ENCODE measurements at regions not wholly inside any gene's neighbourhood (a gene's known extent, or its start where the extent isn't known, plus 50 kb on each side); places are given as distances from the start of the nearest gene placed in this dataset.

DNA sequence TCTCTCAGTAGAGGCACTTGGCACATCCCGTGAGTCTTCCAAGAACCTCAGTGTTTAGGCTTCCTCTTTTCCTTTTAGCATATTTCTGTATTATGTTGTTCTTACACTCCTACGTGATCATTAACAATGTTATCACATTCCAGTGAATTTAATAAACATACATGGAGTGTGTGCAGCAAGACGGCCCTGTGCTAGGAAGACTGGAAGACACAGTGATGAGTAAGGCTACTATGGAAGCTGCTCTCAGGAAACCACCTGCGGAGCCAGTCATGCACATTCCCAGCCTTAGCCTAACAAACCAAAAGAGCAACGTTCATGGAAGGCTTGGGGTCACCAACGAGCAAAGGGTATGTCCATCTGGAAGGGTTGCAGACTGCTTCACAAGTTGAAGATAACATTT lies 103.4 kb downstream of the ETAA1 start:
- DNase-seq (ENCODE audit: low read depth), result no peak
- TF ChIP-seq, protein P1, sequence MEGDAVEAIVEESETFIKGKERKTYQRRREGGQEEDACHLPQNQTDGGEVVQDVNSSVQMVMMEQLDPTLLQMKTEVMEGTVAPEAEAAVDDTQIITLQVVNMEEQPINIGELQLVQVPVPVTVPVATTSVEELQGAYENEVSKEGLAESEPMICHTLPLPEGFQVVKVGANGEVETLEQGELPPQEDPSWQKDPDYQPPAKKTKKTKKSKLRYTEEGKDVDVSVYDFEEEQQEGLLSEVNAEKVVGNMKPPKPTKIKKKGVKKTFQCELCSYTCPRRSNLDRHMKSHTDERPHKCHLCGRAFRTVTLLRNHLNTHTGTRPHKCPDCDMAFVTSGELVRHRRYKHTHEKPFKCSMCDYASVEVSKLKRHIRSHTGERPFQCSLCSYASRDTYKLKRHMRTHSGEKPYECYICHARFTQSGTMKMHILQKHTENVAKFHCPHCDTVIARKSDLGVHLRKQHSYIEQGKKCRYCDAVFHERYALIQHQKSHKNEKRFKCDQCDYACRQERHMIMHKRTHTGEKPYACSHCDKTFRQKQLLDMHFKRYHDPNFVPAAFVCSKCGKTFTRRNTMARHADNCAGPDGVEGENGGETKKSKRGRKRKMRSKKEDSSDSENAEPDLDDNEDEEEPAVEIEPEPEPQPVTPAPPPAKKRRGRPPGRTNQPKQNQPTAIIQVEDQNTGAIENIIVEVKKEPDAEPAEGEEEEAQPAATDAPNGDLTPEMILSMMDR (IDR thresholded peaks at IDR 0.05; ENCODE audit: insufficient read depth, low read depth, low read length, missing control alignments), result no peak
- no peak overlapping the region for H3K4me3 ChIP-seq (ENCODE audit: low read depth, low read length)

DNA sequence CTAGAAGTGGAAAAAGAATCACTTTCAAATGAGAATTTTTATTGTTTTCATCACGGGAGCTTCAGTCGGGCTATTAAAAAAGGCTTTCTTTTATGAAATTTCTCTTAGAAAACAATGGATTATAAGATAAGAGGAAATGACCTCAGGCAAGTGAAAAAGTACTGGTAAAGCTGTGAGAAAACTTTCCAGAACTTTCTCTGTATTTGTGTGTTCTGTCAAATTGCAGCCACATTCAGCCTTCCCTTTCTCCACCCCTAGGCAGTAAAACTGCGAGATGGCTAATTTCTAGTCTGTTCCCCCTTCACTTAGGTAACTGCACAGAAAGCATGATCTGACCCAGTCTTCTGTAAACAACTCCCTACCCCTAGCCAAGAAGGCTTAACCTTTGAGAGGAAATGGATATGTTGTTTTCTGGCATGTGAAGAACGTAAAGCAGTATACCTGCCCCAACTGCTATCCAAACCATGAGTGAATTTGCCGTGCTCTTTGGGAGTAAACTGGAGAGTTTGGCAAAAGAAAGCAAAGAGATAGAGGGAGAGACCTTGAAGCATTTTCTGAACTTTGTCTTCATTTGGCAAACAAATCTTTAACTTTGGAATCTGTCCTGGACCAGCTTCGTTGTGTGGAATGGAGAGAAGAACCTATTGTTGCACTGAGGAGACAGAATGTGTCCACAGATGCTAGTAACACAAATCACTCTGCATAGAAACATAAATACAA lies 105.4 kb downstream of the ETAA1 start:
- TF ChIP-seq, protein P1 (IDR thresholded peaks at IDR 0.05; ENCODE audit: insufficient read depth, low read depth, low read length, missing control alignments), result no peak
- no peak overlapping the region for H3K4me3 ChIP-seq (ENCODE audit: low read depth, low read length)
- no peak for DNase-seq (ENCODE audit: low read depth)

DNA sequence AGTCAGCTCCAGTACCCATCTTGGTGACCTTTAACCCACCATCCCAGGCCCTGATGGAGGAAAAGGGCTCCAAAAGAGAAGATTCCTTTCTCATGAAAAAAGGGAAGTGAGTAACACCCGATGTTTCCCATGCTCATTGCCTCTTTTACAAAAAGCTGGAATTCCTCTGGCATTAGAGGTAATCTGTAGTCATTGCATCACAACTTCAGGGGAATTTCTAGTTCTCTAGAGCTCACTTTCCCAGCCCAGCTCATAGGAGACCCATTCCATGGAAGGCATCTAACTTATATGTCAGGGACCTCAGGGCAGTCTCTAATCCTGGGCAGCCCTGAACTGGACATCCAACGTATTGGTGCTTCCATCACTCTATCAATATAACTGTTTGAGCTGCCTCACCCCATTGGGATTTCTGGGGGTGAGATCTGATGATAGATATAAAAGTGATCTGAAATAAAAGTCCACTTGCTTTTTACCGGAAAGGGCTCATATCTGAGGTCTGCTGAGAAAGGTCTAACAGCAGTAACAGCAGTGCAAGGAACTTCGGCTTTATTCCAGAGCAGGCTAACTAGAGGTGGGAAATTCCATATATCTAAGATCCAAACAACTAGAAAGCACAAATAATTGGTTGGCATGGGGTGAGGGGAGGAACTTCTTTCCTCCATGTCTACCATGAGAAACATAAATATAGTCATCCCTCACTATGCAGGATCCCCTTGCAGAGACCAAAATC lies 106.1 kb downstream of the ETAA1 start:
- TF ChIP-seq, protein P1 (IDR thresholded peaks at IDR 0.05; ENCODE audit: insufficient read depth, low read depth, low read length, missing control alignments), result no peak
- DNase-seq (ENCODE audit: low read depth), result no peak
- H3K4me3 ChIP-seq (ENCODE audit: low read depth, low read length), result no peak overlapping the region

DNA sequence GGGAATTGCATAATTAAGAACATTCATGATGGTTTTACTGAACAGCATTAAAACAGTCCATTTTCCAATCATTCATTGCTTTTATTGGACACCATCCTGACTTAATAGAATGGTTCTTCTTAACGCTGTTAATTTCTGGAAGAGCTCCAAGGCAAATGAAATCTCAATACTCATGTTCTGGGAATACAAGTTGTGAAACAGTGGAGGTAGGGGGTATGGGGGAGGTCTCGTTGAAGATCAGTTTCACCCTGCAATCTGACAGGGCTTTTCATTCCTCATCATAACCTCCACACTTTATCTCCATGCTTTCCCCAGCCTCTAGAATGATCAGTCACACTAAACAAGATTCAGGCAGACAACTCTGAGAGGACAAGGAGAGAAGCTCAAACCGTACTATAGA lies 113.6 kb downstream of the ETAA1 start:
- H3K4me3 ChIP-seq (ENCODE audit: low read depth, low read length), result no peak overlapping the region
- TF ChIP-seq, protein P1 (IDR thresholded peaks at IDR 0.05; ENCODE audit: insufficient read depth, low read depth, low read length, missing control alignments), result no peak
- DNase-seq (ENCODE audit: low read depth), result no peak

DNA sequence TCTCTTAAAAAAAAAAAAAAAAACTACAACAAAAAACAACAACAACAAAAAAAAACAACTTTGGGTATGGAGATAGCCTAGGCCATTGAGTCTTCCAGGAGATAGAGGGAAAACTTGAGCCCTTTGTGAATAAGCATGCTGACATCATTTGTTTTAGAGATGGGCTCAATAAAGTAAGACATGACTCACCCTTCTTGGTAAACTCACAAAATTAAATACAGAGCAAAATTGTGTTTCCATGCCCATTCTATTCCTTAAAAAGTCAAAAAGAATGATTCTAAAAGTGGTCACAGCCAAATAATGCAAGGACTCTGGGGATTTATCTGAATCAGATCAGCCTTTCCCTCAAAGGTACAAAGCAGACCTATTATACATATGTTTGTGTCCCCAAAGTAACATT lies 117.4 kb downstream of the ETAA1 start:
- no peak overlapping the region for H3K4me3 ChIP-seq (ENCODE audit: low read depth, low read length)
- TF ChIP-seq, protein P1 (IDR thresholded peaks at IDR 0.05; ENCODE audit: insufficient read depth, low read depth, low read length, missing control alignments), result no peak
- DNase-seq (ENCODE audit: low read depth), result no peak

DNA sequence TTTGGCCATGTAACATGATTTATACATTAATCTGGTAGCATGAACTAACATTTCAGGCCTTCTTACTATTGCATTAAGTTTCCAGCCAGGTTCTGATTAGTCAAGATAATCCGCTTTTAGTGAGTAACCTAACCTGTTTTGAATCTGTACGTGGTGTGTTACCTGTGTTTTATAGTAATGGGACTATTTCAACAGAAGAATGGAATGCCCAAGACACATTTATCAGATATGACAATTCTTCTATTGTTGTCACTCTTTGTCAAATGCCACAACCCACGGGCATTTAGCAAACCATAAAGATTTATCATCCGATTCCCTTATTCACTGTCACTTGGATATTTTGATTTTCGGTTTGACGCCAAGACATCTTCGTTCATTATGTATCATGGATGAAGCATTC lies 117.9 kb downstream of the ETAA1 start:
- no peak for DNase-seq (ENCODE audit: low read depth)
- H3K4me3 ChIP-seq (ENCODE audit: low read depth, low read length), result no peak overlapping the region
- TF ChIP-seq, protein P1 (IDR thresholded peaks at IDR 0.05; ENCODE audit: insufficient read depth, low read depth, low read length, missing control alignments), result no peak

Measured in GM12865 (cell line).